ENCODE measurements at regions not wholly inside any gene's neighbourhood (a gene's known extent, or its start where the extent isn't known, plus 50 kb on each side); places are given as distances from the start of the nearest gene placed in this dataset.
"Not testable (repeated sequence)": the region's sequence is repeated elsewhere in the genome, so short reads cannot be mapped to it uniquely, and the experiment has no call there.

- no peaks in the 10 kb centered on the region for H3K4me1 ChIP-seq (ENCODE audit: control insufficient read depth, insufficient read depth, low read length)
These were observed 418.6 kb upstream of the MAN1A1 start for GRCh38 chr6:119768201-119768600.

GRCh38 chr6:119764927-119765681 is 415.5 kb upstream of the MAN1A1 start:
- Histone ChIP-seq H3K36me3 (ENCODE audit: control insufficient read depth, insufficient read depth, low read length) (no peaks in the 10 kb centered on the region), H3K27ac (ENCODE audit: low read depth, low read length) (no peak overlapping the region), H3K27me3 (ENCODE audit: control insufficient read depth, insufficient read depth, low read length) (no peaks in the 10 kb centered on the region), H3K4me3 (ENCODE audit: low read depth, low read length) (no peak overlapping the region), H3K4me1 (ENCODE audit: control insufficient read depth, insufficient read depth, low read length) (no peaks in the 10 kb centered on the region), H3K9me3 (ENCODE audit: control insufficient read depth, insufficient read depth, low read length) (no peaks in the 10 kb centered on the region)
- DNase-seq (ENCODE audit: low read depth in 4 of 6, low spot score in 6 of 6) = no peak
- 100% methylated on average over 2 of the region's 7 CpGs for WGBS (ENCODE audit: insufficient coverage)

More at GRCh38 chr6:119768201-119768600, 418.6 kb upstream of the MAN1A1 start:
- no peak for DNase-seq (ENCODE audit: low read depth in 4 of 6, low spot score in 6 of 6)
- Histone ChIP-seq H3K36me3 (ENCODE audit: control insufficient read depth, insufficient read depth, low read length) (no peaks in the 10 kb centered on the region), H3K27me3 (ENCODE audit: control insufficient read depth, insufficient read depth, low read length) (no peaks in the 10 kb centered on the region), H3K27ac (ENCODE audit: low read depth, low read length) (no peak overlapping the region), H3K4me3 (ENCODE audit: low read depth, low read length) (no peak overlapping the region), H3K9me3 (ENCODE audit: control insufficient read depth, insufficient read depth, low read length) (peaks cover 3% of the 10 kb centered on the region)
- WGBS (ENCODE audit: insufficient coverage) = 100% methylated on average over 1 of the region's 5 CpGs

- Histone ChIP-seq H3K27ac (ENCODE audit: low read depth, low read length) (no peak overlapping the region), H3K9me3 (ENCODE audit: control insufficient read depth, insufficient read depth, low read length) (no peaks in the 10 kb centered on the region), H3K4me3 (ENCODE audit: low read depth, low read length) (no peak overlapping the region), H3K27me3 (ENCODE audit: control insufficient read depth, insufficient read depth, low read length) (no peaks in the 10 kb centered on the region), H3K4me1 (ENCODE audit: control insufficient read depth, insufficient read depth, low read length) (no peaks in the 10 kb centered on the region), H3K36me3 (ENCODE audit: control insufficient read depth, insufficient read depth, low read length) (no peaks in the 10 kb centered on the region)
- DNase-seq (ENCODE audit: low read depth in 4 of 6, low spot score in 6 of 6) = no peak
- WGBS (ENCODE audit: insufficient coverage) = 100% methylated on average over 1 of the region's 1 CpG
These were observed 410.5 kb upstream of the MAN1A1 start for GRCh38 chr6:119760046-119760445.

GRCh38 chr6:119758385-119758784 is 408.8 kb upstream of the MAN1A1 start:
- Histone ChIP-seq H3K4me3 (ENCODE audit: low read depth, low read length) (no peak overlapping the region), H3K4me1 (ENCODE audit: control insufficient read depth, insufficient read depth, low read length) (no peaks in the 10 kb centered on the region), H3K27ac (ENCODE audit: low read depth, low read length) (no peak overlapping the region), H3K36me3 (ENCODE audit: control insufficient read depth, insufficient read depth, low read length) (no peaks in the 10 kb centered on the region), H3K9me3 (ENCODE audit: control insufficient read depth, insufficient read depth, low read length) (no peaks in the 10 kb centered on the region), H3K27me3 (ENCODE audit: control insufficient read depth, insufficient read depth, low read length) (no peaks in the 10 kb centered on the region)
- WGBS (ENCODE audit: insufficient coverage) = 75% methylated on average over 3 of the region's 3 CpGs
- DNase-seq (ENCODE audit: low read depth in 4 of 6, low spot score in 6 of 6) = no peak

- no peaks in the 10 kb centered on the region for H3K36me3 ChIP-seq (ENCODE audit: control insufficient read depth, insufficient read depth, low read length)
- no CpG with 5 or more reads among the region's 2 CpGs for WGBS (ENCODE audit: insufficient coverage)
- no peak for DNase-seq (ENCODE audit: low read depth in 4 of 6, low spot score in 6 of 6)
- no peak overlapping the region for H3K4me3 ChIP-seq (ENCODE audit: low read depth, low read length)
- no peaks in the 10 kb centered on the region for H3K4me1 ChIP-seq (ENCODE audit: control insufficient read depth, insufficient read depth, low read length)
- no peaks in the 10 kb centered on the region for H3K9me3 ChIP-seq (ENCODE audit: control insufficient read depth, insufficient read depth, low read length)
- no peak overlapping the region for H3K27ac ChIP-seq (ENCODE audit: low read depth, low read length)
- no peaks in the 10 kb centered on the region for H3K27me3 ChIP-seq (ENCODE audit: control insufficient read depth, insufficient read depth, low read length)
These were observed 407.9 kb upstream of the MAN1A1 start for GRCh38 chr6:119757467-119757866.

- H3K9me3 ChIP-seq (ENCODE audit: control insufficient read depth, insufficient read depth, low read length) = no peaks in the 10 kb centered on the region
- WGBS (ENCODE audit: insufficient coverage) = no CpG with 5 or more reads among the region's 4 CpGs
- no peaks in the 10 kb centered on the region for H3K36me3 ChIP-seq (ENCODE audit: control insufficient read depth, insufficient read depth, low read length)
- H3K4me3 ChIP-seq (ENCODE audit: low read depth, low read length) = no peak overlapping the region
- no peak for DNase-seq (ENCODE audit: low read depth in 4 of 6, low spot score in 6 of 6)
- no peaks in the 10 kb centered on the region for H3K4me1 ChIP-seq (ENCODE audit: control insufficient read depth, insufficient read depth, low read length)
- no peak overlapping the region for H3K27ac ChIP-seq (ENCODE audit: low read depth, low read length)
- H3K27me3 ChIP-seq (ENCODE audit: control insufficient read depth, insufficient read depth, low read length) = no peaks in the 10 kb centered on the region
These were observed 399.8 kb upstream of the MAN1A1 start for GRCh38 chr6:119749335-119749734.

- not testable (repeated sequence) for H3K9me3 ChIP-seq (ENCODE audit: control insufficient read depth, insufficient read depth, low read length); H3K27me3 ChIP-seq (ENCODE audit: control insufficient read depth, insufficient read depth, low read length); H3K4me1 ChIP-seq (ENCODE audit: control insufficient read depth, insufficient read depth, low read length); DNase-seq (ENCODE audit: low read depth in 4 of 6, low spot score in 6 of 6); H3K27ac ChIP-seq (ENCODE audit: low read depth, low read length); H3K4me3 ChIP-seq (ENCODE audit: low read depth, low read length); H3K36me3 ChIP-seq (ENCODE audit: control insufficient read depth, insufficient read depth, low read length)
- WGBS (ENCODE audit: insufficient coverage) = no CpG with 5 or more reads among the region's 3 CpGs
These were observed 399.0 kb upstream of the MAN1A1 start for GRCh38 chr6:119748535-119748934.

- WGBS (ENCODE audit: insufficient coverage) = no CpG with 5 or more reads among the region's 6 CpGs
These were observed 392.7 kb upstream of the MAN1A1 start for GRCh38 chr6:119742188-119742803.

GRCh38 chr6:119739769-119740168 is 390.2 kb upstream of the MAN1A1 start:
- Histone ChIP-seq H3K4me1 (ENCODE audit: control insufficient read depth, insufficient read depth, low read length) (peaks cover 2% of the 10 kb centered on the region), H3K27me3 (ENCODE audit: control insufficient read depth, insufficient read depth, low read length) (no peaks in the 10 kb centered on the region), H3K9me3 (ENCODE audit: control insufficient read depth, insufficient read depth, low read length) (no peaks in the 10 kb centered on the region), H3K4me3 (ENCODE audit: low read depth, low read length) (no peak overlapping the region), H3K27ac (ENCODE audit: low read depth, low read length) (no peak overlapping the region), H3K36me3 (ENCODE audit: control insufficient read depth, insufficient read depth, low read length) (no peaks in the 10 kb centered on the region)
- DNase-seq (ENCODE audit: low read depth in 4 of 6, low spot score in 6 of 6) = peak in 2 of 6 donors; percentile 26 to 74
- WGBS (ENCODE audit: insufficient coverage) = no CpG with 5 or more reads among the region's 4 CpGs

More at GRCh38 chr6:119742188-119742803, 392.7 kb upstream of the MAN1A1 start:
- no peaks in the 10 kb centered on the region for H3K9me3 ChIP-seq (ENCODE audit: control insufficient read depth, insufficient read depth, low read length)
- no peaks in the 10 kb centered on the region for H3K4me1 ChIP-seq (ENCODE audit: control insufficient read depth, insufficient read depth, low read length)
- no peak overlapping the region for H3K27ac ChIP-seq (ENCODE audit: low read depth, low read length)
- peak in 2 of 6 donors; percentile 30 to 50 for DNase-seq (ENCODE audit: low read depth in 4 of 6, low spot score in 6 of 6)
- H3K36me3 ChIP-seq (ENCODE audit: control insufficient read depth, insufficient read depth, low read length) = no peaks in the 10 kb centered on the region
- no peaks in the 10 kb centered on the region for H3K27me3 ChIP-seq (ENCODE audit: control insufficient read depth, insufficient read depth, low read length)
- no peak overlapping the region for H3K4me3 ChIP-seq (ENCODE audit: low read depth, low read length)

- no peaks in the 10 kb centered on the region for H3K9me3 ChIP-seq (ENCODE audit: control insufficient read depth, insufficient read depth, low read length)
- no peak overlapping the region for H3K27ac ChIP-seq (ENCODE audit: low read depth, low read length)
These were observed 388.9 kb upstream of the MAN1A1 start for GRCh38 chr6:119738425-119738824.

More at GRCh38 chr6:119738425-119738824, 388.9 kb upstream of the MAN1A1 start:
- Histone ChIP-seq H3K4me1 (ENCODE audit: control insufficient read depth, insufficient read depth, low read length) (peaks cover 2% of the 10 kb centered on the region), H3K36me3 (ENCODE audit: control insufficient read depth, insufficient read depth, low read length) (no peaks in the 10 kb centered on the region), H3K27me3 (ENCODE audit: control insufficient read depth, insufficient read depth, low read length) (no peaks in the 10 kb centered on the region), H3K4me3 (ENCODE audit: low read depth, low read length) (no peak overlapping the region)
- no CpG with 5 or more reads among the region's 1 CpG for WGBS (ENCODE audit: insufficient coverage)
- no peak for DNase-seq (ENCODE audit: low read depth in 4 of 6, low spot score in 6 of 6)
